Stimulated activated naive CD8-positive, alpha-beta T cell treated with anti-CD3 and anti-CD28 coated beads, Interleukin-15, Interleukin-2, amounts not matched to agents 100 ng/mL and 50 ng/mL, for 24 hours (primary cell): ENCODE measurements at regions not wholly inside any gene's neighbourhood (a gene's known extent, or its start where the extent isn't known, plus 50 kb on each side); places are given as distances from the start of the nearest gene placed in this dataset.
"Not testable (repeated sequence)": the region's sequence is repeated elsewhere in the genome, so short reads cannot be mapped to it uniquely, and the experiment has no call there.

Source experiments
- H3K27ac Mint-ChIP-seq: one replicate; pipeline ENCODE4 v1.8.0; 2021; ENCODE audit warnings: mild to moderate bottlenecking, mixed read lengths
- H3K27me3 Mint-ChIP-seq: one replicate; pipeline ENCODE4 v1.8.0; 2021; ENCODE audit warnings: mixed read lengths
- H3K36me3 Mint-ChIP-seq: one replicate; pipeline ENCODE4 v1.8.0; 2021; ENCODE audit warnings: low read depth, mixed read lengths
- H3K4me1 Mint-ChIP-seq: one replicate; pipeline ENCODE4 v1.8.0; 2021; ENCODE audit warnings: low read depth, mixed read lengths
- H3K4me3 Mint-ChIP-seq: one replicate; pipeline ENCODE4 v1.8.0; 2021; ENCODE audit warnings: mild to moderate bottlenecking, mixed read lengths
- H3K9me3 Mint-ChIP-seq: one replicate; pipeline ENCODE4 v1.8.0; 2021; ENCODE audit warnings: mixed read lengths

DNA sequence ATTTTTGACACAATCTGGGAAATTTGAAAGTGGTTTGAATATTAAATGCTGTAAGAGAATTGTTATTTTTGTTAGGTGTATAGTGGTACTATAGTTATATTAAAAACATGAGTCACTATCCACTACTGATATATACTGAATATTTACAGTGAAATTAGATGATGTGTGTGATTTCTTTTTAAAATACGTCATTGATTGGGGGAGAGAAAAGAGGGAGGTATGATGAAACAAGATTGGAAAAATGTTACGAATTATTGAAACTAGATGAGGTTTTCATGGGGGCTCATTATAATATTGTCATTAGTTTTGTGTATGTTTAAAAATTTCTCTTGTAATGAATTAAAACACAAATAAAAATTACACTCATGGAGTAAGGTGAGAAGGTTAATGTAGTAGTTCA is 571.4 kb downstream of the HTR7 start:
- Mint-ChIP-seq H3K4me3 (no peak overlapping the region), H3K27me3 (no peaks in the 10 kb centered on the region), H3K27ac (no peak overlapping the region), H3K4me1 (no peaks in the 10 kb centered on the region), H3K9me3 (no peaks in the 10 kb centered on the region), H3K36me3 (no peaks in the 10 kb centered on the region)

- H3K36me3 Mint-ChIP-seq = no peaks in the 10 kb centered on the region
- no peak overlapping the region for H3K27ac Mint-ChIP-seq
- H3K4me3 Mint-ChIP-seq = no peak overlapping the region
- no peaks in the 10 kb centered on the region for H3K4me1 Mint-ChIP-seq
- no peaks in the 10 kb centered on the region for H3K27me3 Mint-ChIP-seq
- no peaks in the 10 kb centered on the region for H3K9me3 Mint-ChIP-seq
These were observed 570.9 kb downstream of the HTR7 start for GRCh38 chr10:90286941-90287340.

GRCh38 chr10:90288391-90288933 is 569.4 kb downstream of the HTR7 start:
- no peaks in the 10 kb centered on the region for H3K9me3 Mint-ChIP-seq
- H3K27ac Mint-ChIP-seq = no peak overlapping the region
- H3K4me1 Mint-ChIP-seq = no peaks in the 10 kb centered on the region
- no peaks in the 10 kb centered on the region for H3K27me3 Mint-ChIP-seq
- no peak overlapping the region for H3K4me3 Mint-ChIP-seq
- H3K36me3 Mint-ChIP-seq = no peaks in the 10 kb centered on the region

- Mint-ChIP-seq H3K4me1 (no peaks in the 10 kb centered on the region), H3K27me3 (no peaks in the 10 kb centered on the region), H3K36me3 (no peaks in the 10 kb centered on the region), H3K4me3 (no peak overlapping the region), H3K9me3 (no peaks in the 10 kb centered on the region), H3K27ac (no peak overlapping the region)
These were observed 568.8 kb downstream of the HTR7 start for GRCh38 chr10:90289037-90289436.

DNA sequence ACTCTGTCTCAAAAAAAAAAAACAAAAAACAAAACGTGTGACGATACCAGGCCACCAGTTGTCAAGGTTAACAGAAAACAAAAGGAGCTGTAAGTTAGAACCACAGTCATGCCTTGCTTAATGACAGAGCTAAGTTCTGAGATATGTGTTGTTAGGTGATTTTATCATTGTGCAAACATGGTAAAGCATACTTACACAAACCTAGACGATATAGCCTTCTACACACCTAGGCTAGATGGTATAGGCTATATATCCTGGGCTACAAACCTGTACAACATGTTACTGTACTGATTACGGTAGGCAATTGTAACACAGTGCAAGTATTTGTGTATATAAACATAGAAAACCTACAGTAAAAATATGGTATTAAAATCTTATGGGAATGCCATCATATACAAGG is 564.2 kb downstream of the HTR7 start:
- Mint-ChIP-seq H3K4me1 (no peaks in the 10 kb centered on the region), H3K4me3 (no peak overlapping the region), H3K27ac (no peak overlapping the region), H3K27me3 (no peaks in the 10 kb centered on the region), H3K36me3 (no peaks in the 10 kb centered on the region), H3K9me3 (peaks cover 5% of the 10 kb centered on the region)

DNA sequence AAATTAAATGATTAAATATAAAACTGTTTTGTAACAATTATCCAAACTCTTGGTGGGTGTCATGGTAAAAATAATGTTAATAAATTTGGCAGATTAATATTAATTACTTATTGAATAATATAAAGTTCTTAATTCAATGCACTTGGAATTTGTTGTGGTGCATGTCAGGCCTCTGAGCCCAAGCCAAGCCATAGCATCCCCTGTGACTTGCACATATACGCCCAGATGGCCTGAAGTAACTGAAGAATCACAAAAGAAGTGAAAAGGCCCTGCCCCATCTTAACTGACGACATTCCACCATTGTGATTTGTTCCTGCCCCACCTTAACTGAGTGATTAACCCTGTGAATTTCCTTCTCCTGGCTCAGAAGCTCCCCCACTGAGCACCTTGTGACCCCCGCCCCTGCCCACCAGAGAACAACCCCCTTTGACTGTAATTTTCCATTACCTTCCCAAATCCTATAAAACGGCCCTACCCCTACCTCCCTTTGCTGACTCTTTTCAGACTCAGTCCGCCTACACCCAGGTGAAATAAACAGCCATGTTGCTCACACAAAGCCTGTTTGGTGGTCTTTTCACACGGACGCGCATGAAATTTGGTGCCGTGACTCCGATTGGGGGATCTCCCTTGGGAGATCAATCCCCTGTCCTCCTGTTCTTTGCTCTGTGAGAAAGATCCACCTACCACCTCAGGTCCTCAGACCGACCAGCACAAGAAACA is 562.9 kb downstream of the HTR7 start:
- H3K27me3 Mint-ChIP-seq, H3K4me3 Mint-ChIP-seq, H3K36me3 Mint-ChIP-seq, H3K27ac Mint-ChIP-seq, H3K4me1 Mint-ChIP-seq, H3K9me3 Mint-ChIP-seq: not testable (repeated sequence)

DNA sequence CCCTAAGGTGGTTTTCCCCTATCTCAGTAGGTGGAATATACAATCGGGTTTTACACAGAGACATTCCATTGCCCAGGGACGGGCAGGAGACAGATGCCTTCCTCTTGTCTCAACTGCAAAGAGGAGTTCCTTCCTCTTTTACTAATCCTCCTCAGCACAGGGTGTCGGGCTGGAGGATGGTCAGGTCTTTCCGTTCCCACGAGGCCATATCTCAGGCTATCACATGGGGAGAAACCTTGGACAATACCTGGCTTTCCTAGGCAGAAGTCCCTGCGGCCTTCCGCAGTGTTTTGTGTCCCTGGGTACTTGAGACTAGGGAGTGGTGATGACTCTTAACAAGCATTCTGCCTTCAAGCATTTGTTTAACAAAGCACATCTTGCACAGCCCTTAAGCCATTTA is 555.8 kb downstream of the HTR7 start:
- not testable (repeated sequence) for H3K4me3 Mint-ChIP-seq, H3K27me3 Mint-ChIP-seq, H3K27ac Mint-ChIP-seq, H3K36me3 Mint-ChIP-seq, H3K9me3 Mint-ChIP-seq, H3K4me1 Mint-ChIP-seq

DNA sequence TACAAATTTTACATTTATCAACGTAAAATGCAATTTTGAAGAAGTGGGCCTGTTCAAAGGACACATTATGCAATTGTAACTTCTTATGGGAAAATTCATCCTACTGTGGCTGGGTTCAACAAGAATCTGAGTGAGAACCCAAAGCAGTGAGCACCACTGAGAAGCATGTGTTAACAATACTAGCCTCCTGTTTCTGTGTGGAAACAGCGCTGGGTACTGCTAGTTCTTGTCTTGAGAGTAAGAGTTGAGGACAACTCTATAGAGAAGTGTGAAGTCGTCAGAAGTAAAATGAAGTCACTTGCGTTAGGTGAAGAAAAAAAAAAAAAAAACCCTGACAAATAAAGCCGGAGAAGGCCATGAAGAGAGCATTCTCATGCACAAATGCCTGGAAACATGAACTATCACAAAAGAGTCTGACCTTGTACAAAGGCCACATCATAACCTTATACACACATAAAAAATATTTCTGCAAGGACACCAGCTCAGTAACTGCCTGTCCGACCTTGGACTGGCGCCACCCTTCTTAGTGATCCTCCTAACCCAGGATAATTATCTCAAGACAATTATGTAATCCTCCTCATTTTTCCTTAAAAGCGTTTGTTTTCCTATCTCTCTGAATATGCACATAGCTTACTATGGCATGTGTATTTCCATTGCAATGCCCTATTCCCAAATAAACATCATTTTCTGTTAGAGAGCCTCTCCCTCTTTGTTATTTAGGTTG is 554.9 kb downstream of the HTR7 start:
- peaks cover 4% of the 10 kb centered on the region for H3K27me3 Mint-ChIP-seq

GRCh38 chr10:90304533-90304932 is 553.3 kb downstream of the HTR7 start:
- no peak overlapping the region for H3K4me3 Mint-ChIP-seq
- H3K27ac Mint-ChIP-seq = no peak overlapping the region
- no peaks in the 10 kb centered on the region for H3K4me1 Mint-ChIP-seq
- H3K36me3 Mint-ChIP-seq = no peaks in the 10 kb centered on the region
- peaks cover 4% of the 10 kb centered on the region for H3K27me3 Mint-ChIP-seq
- peaks cover 4% of the 10 kb centered on the region for H3K9me3 Mint-ChIP-seq

More for the DNA sequence above, 554.9 kb downstream of the HTR7 start:
- Mint-ChIP-seq H3K36me3 (no peaks in the 10 kb centered on the region), H3K27ac (no peak overlapping the region), H3K4me3 (no peak overlapping the region), H3K4me1 (no peaks in the 10 kb centered on the region), H3K9me3 (peaks cover 3% of the 10 kb centered on the region)

GRCh38 chr10:90306187-90306586 is 551.7 kb downstream of the HTR7 start:
- no peak overlapping the region for H3K27ac Mint-ChIP-seq
- peaks cover 4% of the 10 kb centered on the region for H3K9me3 Mint-ChIP-seq
- no peaks in the 10 kb centered on the region for H3K4me1 Mint-ChIP-seq
- H3K36me3 Mint-ChIP-seq = no peaks in the 10 kb centered on the region
- peaks cover 4% of the 10 kb centered on the region for H3K27me3 Mint-ChIP-seq
- H3K4me3 Mint-ChIP-seq = no peak overlapping the region

DNA sequence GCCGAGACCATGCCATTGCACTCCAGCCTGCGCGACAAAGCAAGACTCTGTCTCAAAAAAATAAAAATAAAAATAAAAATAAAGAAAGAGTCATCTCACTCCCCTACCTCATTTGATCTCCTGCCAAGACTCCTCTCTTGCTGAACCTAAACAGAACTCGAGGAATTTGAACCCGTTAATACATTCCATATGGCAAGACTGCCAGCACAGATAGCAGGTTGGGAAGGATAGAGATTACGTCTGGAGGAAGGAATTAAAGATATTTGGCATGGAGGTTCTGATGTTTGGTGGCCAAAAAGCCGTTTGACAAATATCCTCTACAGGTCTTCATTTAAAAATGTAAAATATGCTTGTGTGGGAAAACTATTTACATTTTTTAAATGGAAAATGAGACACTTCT is 549.6 kb downstream of the HTR7 start:
- H3K27ac Mint-ChIP-seq = no peak overlapping the region
- no peaks in the 10 kb centered on the region for H3K36me3 Mint-ChIP-seq
- H3K9me3 Mint-ChIP-seq = peaks cover 4% of the 10 kb centered on the region
- no peak overlapping the region for H3K4me3 Mint-ChIP-seq
- no peaks in the 10 kb centered on the region for H3K4me1 Mint-ChIP-seq
- H3K27me3 Mint-ChIP-seq = peaks cover 4% of the 10 kb centered on the region

- Mint-ChIP-seq H3K4me1 (no peaks in the 10 kb centered on the region), H3K9me3 (peaks cover 2% of the 10 kb centered on the region), H3K27me3 (peaks cover 7% of the 10 kb centered on the region), H3K36me3 (no peaks in the 10 kb centered on the region), H3K27ac (no peak overlapping the region), H3K4me3 (no peak overlapping the region)
These were observed 544.1 kb downstream of the HTR7 start for GRCh38 chr10:90313576-90314325.

DNA sequence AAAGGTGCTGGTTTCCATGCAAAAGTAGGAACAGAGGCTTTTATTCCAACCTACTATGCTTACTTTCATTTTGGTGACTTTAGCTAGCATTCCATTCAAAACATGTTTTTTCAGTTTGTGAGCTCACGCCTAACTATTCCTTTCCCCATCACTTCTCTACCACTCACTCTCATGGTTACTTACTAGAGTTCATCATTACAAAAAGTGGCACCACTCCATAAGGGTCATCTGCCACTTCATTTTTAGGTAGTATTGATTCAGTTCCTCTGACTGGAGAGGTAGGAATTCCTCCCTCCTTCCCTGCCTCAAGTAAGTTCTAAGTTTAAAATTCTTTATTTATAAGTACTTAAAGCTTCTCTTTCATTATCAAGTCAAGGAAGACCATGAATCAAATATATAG is 543.1 kb downstream of the HTR7 start:
- Mint-ChIP-seq H3K4me3 (no peak overlapping the region), H3K4me1 (peaks cover 9% of the 10 kb centered on the region), H3K36me3 (no peaks in the 10 kb centered on the region), H3K27me3 (peaks cover 7% of the 10 kb centered on the region), H3K9me3 (no peaks in the 10 kb centered on the region), H3K27ac (no peak overlapping the region)

DNA sequence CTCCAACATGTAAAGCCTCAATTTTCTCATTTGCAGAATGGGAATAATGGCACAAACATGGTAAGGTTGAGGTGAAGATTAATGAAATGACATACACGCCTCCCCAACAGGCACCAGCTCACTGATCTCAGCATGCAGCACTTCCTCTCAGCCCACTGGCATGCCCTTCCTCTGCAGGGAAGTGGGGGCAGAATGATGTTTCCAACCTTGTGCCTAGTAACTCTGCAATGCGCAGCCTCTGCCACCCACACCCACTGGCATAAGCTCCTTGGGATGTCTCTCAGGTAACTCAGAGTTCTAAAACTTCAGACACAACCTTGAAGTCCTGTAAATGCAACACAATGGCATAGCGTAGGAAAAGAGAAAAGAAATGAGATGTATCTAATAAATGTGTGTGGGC is 540.7 kb downstream of the HTR7 start:
- no peaks in the 10 kb centered on the region for H3K36me3 Mint-ChIP-seq
- H3K27me3 Mint-ChIP-seq = peaks cover 7% of the 10 kb centered on the region
- no peak overlapping the region for H3K27ac Mint-ChIP-seq
- H3K4me1 Mint-ChIP-seq = peaks cover 9% of the 10 kb centered on the region
- H3K9me3 Mint-ChIP-seq = no peaks in the 10 kb centered on the region
- no peak overlapping the region for H3K4me3 Mint-ChIP-seq

GRCh38 chr10:90318659-90319058 is 539.2 kb downstream of the HTR7 start:
- peaks cover 9% of the 10 kb centered on the region for H3K4me1 Mint-ChIP-seq
- peaks cover 3% of the 10 kb centered on the region for H3K27me3 Mint-ChIP-seq
- H3K27ac Mint-ChIP-seq = no peak overlapping the region
- no peaks in the 10 kb centered on the region for H3K36me3 Mint-ChIP-seq
- no peak overlapping the region for H3K4me3 Mint-ChIP-seq
- H3K9me3 Mint-ChIP-seq = no peaks in the 10 kb centered on the region
